DMS 273 (cell line): ENCODE measurements at regions not wholly inside any gene's neighbourhood (a gene's known extent, or its start where the extent isn't known, plus 50 kb on each side); places are given as distances from the start of the nearest gene placed in this dataset.
A peak's percentile ranks its signal among the peaks of the same experiment; 100 is the strongest.
"Not testable (repeated sequence)": the region's sequence is repeated elsewhere in the genome, so short reads cannot be mapped to it uniquely, and the experiment has no call there.

Experiments
- DNase-seq: peaks from one replicate; lab custom pipeline; 2025; ENCODE audit not compliant: unreplicated experiment; lab: John Stamatoyannopoulos, UW

- not testable (repeated sequence) for DNase-seq
Measured at GRCh38 chr9:103611950-103612349, 482.2 kb upstream of the SMC2 start.

DNA sequence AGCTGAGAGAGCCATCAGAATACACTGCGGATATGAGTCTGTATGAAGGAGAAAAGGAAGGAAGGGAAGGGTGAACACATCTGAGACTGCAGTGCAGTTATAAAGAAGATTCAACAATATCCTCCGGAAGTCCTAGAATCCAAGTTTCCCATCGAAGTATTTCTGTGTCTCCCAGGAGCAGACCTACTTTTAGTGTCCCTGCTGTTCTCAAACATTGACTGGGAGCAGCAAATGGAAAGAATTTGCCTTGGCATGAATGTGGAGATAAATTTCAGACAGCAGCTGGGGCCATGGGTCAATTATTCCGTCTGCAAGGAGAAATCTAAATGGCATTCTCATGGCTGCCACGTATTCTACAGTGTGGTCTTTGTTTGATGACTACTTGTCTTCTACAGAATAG lies 478.1 kb upstream of the SMC2 start:
- DNase-seq, result peak; percentile 43

DNA sequence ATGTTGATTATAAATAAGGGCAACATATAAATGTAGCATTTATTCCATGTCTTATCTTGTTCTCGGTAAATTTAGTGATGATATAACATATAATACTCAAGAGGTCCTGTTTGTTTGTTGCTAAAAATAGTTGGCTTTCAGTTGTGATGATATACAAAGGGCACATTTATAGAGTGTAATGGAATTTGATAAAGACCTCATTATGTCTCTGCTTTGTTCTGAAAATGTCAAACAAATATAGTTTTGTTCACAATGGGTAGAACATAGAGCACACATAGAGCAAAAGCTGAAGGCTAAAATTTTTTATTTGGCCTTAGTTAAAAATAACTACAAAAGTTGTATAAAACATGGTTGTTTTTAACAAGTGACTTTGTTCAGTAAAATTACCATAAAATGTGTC lies 477.1 kb upstream of the SMC2 start:
- no peak for DNase-seq

- no peak for DNase-seq
Measured at GRCh38 chr9:103625161-103625804, 468.8 kb upstream of the SMC2 start.

DNA sequence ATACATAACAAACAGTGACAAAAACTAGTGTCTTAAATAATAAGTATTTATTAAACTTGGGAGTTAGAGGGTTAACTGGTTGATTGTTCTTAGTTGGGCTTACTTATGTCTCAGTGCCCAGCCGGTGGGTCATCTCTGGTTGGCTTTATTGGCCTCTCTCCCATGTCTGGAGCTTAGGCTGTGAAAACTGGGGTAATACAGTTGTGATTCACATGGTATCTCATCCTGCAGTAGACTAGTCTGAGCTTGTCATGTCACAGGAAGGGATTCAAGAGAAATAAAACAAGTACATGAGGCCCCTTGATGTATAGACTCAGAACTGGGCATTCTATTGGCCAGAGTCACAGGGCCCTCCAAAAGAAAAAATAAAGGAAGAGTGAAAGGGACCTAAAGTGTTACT lies 466.4 kb upstream of the SMC2 start:
- no peak for DNase-seq

DNA sequence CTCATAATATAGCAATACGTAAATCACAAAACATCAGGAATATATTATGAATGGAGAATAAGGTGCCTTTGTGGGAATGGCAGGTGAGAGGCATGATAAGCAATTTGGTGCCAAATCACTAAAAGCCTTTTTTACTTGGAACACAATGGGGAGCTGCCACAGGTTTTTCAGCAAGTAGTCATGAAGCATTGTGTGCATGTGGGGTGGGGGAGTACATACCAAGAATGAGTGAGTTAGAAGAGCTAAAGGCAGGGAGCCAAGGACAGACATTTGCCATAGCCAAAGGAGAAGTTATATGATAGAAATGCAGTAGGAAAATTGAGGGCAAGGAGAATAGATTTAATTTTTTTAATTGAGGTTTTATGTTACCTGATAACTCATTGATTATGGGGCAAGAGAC lies 445.0 kb upstream of the SMC2 start:
- no peak for DNase-seq

DNA sequence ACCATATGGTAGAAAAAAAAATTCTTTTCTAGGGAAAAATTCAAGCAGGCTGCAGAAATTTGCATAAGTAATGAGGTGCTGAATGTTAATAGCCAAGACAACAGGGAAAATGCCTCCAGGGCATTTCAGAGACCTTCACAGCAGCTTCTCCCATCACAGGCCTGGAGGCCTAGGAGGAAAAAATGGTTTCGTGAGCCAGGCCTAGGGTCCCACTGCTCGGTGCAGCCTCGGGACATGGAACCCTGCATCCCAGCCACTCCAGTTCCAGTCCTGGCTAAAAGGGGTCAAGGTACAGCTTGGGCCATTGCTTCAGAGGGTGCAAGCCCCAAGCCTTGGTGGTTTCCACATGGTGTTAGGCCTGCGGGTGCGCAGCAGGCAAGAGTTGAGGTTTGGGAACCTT lies 436.0 kb upstream of the SMC2 start:
- no peak for DNase-seq

GRCh38 chr9:103660830-103661229 lies 433.3 kb upstream of the SMC2 start:
- no peak for DNase-seq

DNA sequence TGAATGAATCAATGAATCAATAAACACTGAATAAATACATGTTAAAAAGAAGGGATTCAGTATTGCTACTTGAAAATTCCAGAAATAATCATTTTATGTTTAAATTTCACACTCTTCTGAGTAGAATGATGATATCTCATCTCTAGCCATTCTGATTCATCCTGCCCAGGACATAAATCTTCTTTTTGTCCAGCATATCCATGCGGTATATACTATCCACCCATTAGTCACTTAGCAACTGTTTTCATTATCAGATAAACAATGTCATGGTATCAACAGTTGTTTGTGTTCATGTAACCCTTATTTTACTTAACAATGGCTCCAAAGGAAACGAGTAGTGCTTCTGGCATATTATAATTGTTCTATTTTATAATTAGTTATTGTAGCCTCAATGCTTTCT lies 432.4 kb upstream of the SMC2 start:
- DNase-seq, result no peak

GRCh38 chr9:103669296-103669695 lies 424.8 kb upstream of the SMC2 start:
- no peak for DNase-seq

GRCh38 chr9:103674271-103674670 lies 419.8 kb upstream of the SMC2 start:
- no peak for DNase-seq

DNA sequence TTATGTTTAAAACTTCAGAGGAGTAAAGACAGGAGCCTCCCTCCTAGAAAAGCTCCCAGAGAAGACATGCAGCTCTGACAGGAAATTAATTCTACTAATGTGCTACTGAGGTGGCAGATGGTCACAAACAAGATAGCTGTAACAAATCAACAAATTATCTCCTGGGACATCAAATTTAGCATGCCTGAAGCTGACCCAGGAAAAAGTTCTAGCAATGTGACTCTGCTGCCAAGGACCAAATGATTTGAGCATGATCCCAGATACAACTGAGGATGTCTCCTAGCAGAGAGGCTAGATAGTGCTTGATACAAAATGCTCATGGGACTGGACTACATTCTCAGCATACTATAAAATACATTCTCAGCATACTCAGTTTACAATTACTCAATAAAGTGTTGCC lies 413.5 kb upstream of the SMC2 start:
- DNase-seq, result no peak

DNA sequence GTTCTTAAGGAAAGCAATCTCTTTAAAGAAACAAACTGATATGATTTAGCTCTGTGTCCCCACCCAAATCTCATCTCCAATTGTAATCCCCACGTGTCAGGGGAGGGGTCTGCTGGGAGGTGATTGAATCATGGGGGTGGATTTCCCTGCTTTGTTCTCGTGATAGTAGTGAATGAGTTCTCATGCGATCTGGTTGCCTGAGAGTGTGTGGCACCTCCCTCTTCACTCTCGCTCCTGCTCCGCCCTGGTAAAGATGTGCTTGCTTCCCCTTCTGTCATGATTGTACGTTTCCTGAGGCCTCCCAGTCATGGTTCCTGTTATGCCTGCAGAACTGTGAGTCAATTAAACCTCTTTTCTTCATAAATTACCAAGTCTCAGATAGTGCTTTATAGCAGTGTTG lies 412.7 kb upstream of the SMC2 start:
- DNase-seq, result no peak

- DNase-seq, result no peak
Measured at GRCh38 chr9:103700195-103700962, 393.7 kb upstream of the SMC2 start.

- no peak for DNase-seq
Measured at GRCh38 chr9:103702572-103702971, 391.5 kb upstream of the SMC2 start.

DNA sequence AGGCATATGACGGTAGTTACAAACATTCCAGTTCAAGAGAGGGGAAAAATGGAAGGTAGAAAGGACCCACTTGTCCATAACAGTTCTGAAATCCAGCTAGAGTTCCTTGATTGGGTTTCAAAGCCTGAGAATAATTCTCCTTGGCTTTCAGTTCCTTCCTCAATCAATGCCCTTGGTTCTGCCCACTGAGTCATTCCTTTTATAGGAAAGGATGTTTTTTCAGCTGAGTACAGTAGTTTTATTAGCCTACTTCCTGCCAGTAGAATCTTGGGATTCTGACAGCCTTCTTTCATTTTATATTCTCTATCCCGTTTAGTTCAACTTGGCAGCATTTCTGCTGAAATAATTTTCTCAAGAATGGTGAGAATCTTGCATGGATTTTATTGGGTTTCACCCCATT lies 386.9 kb upstream of the SMC2 start:
- no peak for DNase-seq

GRCh38 chr9:103709366-103709765 lies 384.7 kb upstream of the SMC2 start:
- DNase-seq, result no peak

- no peak for DNase-seq
Measured at GRCh38 chr9:103713631-103714030, 380.5 kb upstream of the SMC2 start.

GRCh38 chr9:103714992-103715391 lies 379.1 kb upstream of the SMC2 start:
- DNase-seq, result peak; percentile 47

DNA sequence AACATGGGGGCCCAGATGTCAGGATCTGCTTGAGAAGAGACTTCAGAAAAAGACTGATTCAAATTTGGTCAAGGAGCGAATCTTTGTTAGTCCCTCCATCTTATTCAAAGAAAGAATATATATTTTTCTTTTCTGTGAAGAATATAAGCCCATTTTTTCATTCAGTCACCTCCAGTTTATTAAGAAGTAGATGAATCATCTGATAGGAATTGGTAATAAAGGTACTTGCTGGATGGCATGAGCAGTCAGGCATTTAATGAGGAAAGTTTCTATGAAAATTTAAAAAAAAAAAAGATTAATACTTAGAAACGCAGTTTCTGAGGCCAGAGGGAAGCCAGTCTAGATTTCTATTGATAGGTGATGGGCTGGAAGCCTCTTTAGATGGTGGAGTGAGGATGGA lies 373.1 kb upstream of the SMC2 start:
- DNase-seq, result no peak

- DNase-seq, result no peak
Measured at GRCh38 chr9:103730866-103731265, 363.2 kb upstream of the SMC2 start.

- DNase-seq, result no peak
Measured at GRCh38 chr9:103731541-103731940, 362.6 kb upstream of the SMC2 start.

GRCh38 chr9:103734471-103734870 lies 359.6 kb upstream of the SMC2 start:
- DNase-seq, result no peak
